K562 (cell line): ENCODE measurements at regions not wholly inside any gene's neighbourhood (a gene's known extent, or its start where the extent isn't known, plus 50 kb on each side); places are given as distances from the start of the nearest gene placed in this dataset.

Experiments
- ATAC-seq: fragments of 200-7000 bp; cut with Tn5 transposase; 3 replicates; pipeline ENCODE4 v1.9.1; 2020; ENCODE audit warnings: moderate library complexity
- BruUV-seq: library from RNA; stranded (reverse); fragments of 400-500 nt; replicated peaks from 2 replicates; lab custom pipeline; 2021; lab: Mats Ljungman, UMichigan
- CTCF ChIA-PET: fragments of 300-600 bp; formaldehyde crosslinking; extraction: SDS; loops from one replicate; lab custom pipeline; 2021; ENCODE audit warnings: low intra/inter-chr PET ratio; lab: Yijun Ruan, JAX
- POLR2A ChIA-PET: fragments of 300-600, 350-650 bp; sonication (Branson Sonifier 250); formaldehyde crosslinking; extraction: SDS; loops from one replicate; lab custom pipeline; 2021; ENCODE audit warnings: antibody characterized with exemption, inconsistent platforms; lab: Yijun Ruan, JAX
- DNase-seq, 4 experiments: peaks; one replicate each; pipeline versions ENCODE4 v3.0.0 to v3.0.0-alpha.2; 2011 to 2018; ENCODE audit warnings: low spot score in 3 of 4, mixed read lengths in 3 of 4; ENCODE audit errors: extremely low read depth in 1 of 4
- FAIRE-seq: peaks from 2 replicates; lab custom pipeline; 2011; peaks lifted over from hg19 to GRCh38; lab: Jason Lieb, UNC
- H2AFZ ChIP-seq: 2 replicates; pipeline ENCODE4 v1.6.0; 2011; ENCODE audit warnings: low read depth, low read length, control low read depth, inconsistent platforms
- H3K27ac ChIP-seq: fragments of 200-600 bp; 3 replicates; pipeline ENCODE4 v1.8.0; 2011; ENCODE audit warnings: low read depth, mild to moderate bottlenecking, control low read depth, inconsistent platforms, low read length, moderate library complexity, mixed read lengths; ENCODE audit errors: extremely low read depth
- H3K27me3 ChIP-seq, 2 experiments: fragments of 300-600 bp in 1 of 2; 2 replicates in 1 of 2; 3 replicates in 1 of 2; pipeline versions ENCODE4 v1.6.0 to v1.8.0; 2011; ENCODE audit warnings: inconsistent platforms in 2 of 2, low read length in 2 of 2, mild to moderate bottlenecking in 1 of 2, mixed read lengths in 1 of 2, moderate library complexity in 1 of 2; ENCODE audit not compliant: control insufficient read depth in 2 of 2, insufficient read depth in 2 of 2
- H3K36me3 ChIP-seq: fragments of 300-600 bp; 3 replicates; pipeline ENCODE4 v1.8.0; 2011; ENCODE audit warnings: mild to moderate bottlenecking, low read length, inconsistent platforms; ENCODE audit not compliant: control insufficient read depth, insufficient read depth
- H3K4me1 ChIP-seq, 2 experiments: fragments of 200-600 bp in 1 of 2; replicated peaks in 1 of 2; 2 replicates in 1 of 2; 3 replicates in 1 of 2; pipeline versions ENCODE4 v1.5.1 to v1.8.0; 2011; ENCODE audit warnings: inconsistent platforms in 2 of 2, low read length in 2 of 2, mild to moderate bottlenecking in 1 of 2, mixed read lengths in 1 of 2, moderate library complexity in 1 of 2; ENCODE audit not compliant: control insufficient read depth in 2 of 2, insufficient read depth in 2 of 2
- H3K4me2 ChIP-seq: 2 replicates; pipeline ENCODE4 v1.6.1; 2011; ENCODE audit warnings: low read length, control low read depth, inconsistent platforms, mixed read lengths; ENCODE audit not compliant: insufficient read depth
- H3K4me3 ChIP-seq: fragments of 200-600 bp; sonication (generic), shearing (Covaris generic); 2 replicates; pipeline ENCODE4 v1.5.1; 2016; ENCODE audit warnings: control low read depth, inconsistent platforms
- H3K79me2 ChIP-seq: fragments of 200-600 bp; 3 replicates; pipeline ENCODE4 v1.8.0; 2011; ENCODE audit warnings: low read length, inconsistent platforms; ENCODE audit not compliant: control insufficient read depth, insufficient read depth
- H3K9ac ChIP-seq, 2 experiments: 2 replicates each; pipeline versions ENCODE4 v1.6.0 to v1.6.1; 2011; ENCODE audit warnings: low read depth in 2 of 2, low read length in 2 of 2, control low read depth in 1 of 2, inconsistent platforms in 1 of 2, mild to moderate bottlenecking in 1 of 2, mixed read lengths in 1 of 2; ENCODE audit not compliant: insufficient read depth in 1 of 2
- H3K9me1 ChIP-seq: one replicate; pipeline ENCODE4 v1.6.0; 2011; ENCODE audit warnings: inconsistent platforms, mild to moderate bottlenecking, low read length, moderate library complexity; ENCODE audit not compliant: control insufficient read depth, insufficient read depth
- H3K9me3 ChIP-seq: replicated peaks from 2 replicates; pipeline ENCODE4 v1.5.1; 2011; ENCODE audit warnings: low read depth, low read length, inconsistent platforms; ENCODE audit not compliant: control insufficient read depth, insufficient read depth
- H4K20me1 ChIP-seq: replicated peaks from 2 replicates; pipeline ENCODE4 v1.6.1; 2011; ENCODE audit warnings: low read length, inconsistent platforms, mixed read lengths; ENCODE audit not compliant: control insufficient read depth, insufficient read depth
- CXXC5 ChIP-seq: fragments of 250-450 bp; sonication (Bioruptor Pico); IDR thresholded peaks from 2 replicates; pipeline ENCODE4 v1.8.0; 2022; ENCODE audit warnings: inconsistent platforms, mild to moderate bottlenecking, moderate library complexity
- E4F1 ChIP-seq: fragments of 250-450 bp; sonication (Bioruptor Pico); IDR thresholded peaks from 2 replicates; pipeline ENCODE4 v1.5.0; 2021; ENCODE audit warnings: mild to moderate bottlenecking, borderline replicate concordance
- KAT7 ChIP-seq: sonication (generic); formaldehyde crosslinking; IDR thresholded peaks from 2 replicates; pipeline ENCODE4 v1.8.0; 2022; ENCODE audit warnings: missing genetic modification reagents, mild to moderate bottlenecking, borderline replicate concordance
- LCOR ChIP-seq: sonication (generic); formaldehyde crosslinking; IDR thresholded peaks from 2 replicates; pipeline ENCODE4 v1.8.0; 2022; ENCODE audit warnings: mild to moderate bottlenecking, missing genetic modification reagents
- POLR2G ChIP-seq: fragments of 200-400 bp; formaldehyde crosslinking; IDR thresholded peaks from 2 replicates; pipeline ENCODE4 v1.6.1; 2017; ENCODE audit warnings: low read depth, mild to moderate bottlenecking, antibody characterized with exemption, low read length, moderate library complexity
- ZNF23 ChIP-seq: fragments of 250-450 bp; sonication (Bioruptor Pico); IDR thresholded peaks from 2 replicates; pipeline ENCODE4 v1.4.0; 2020; ENCODE audit warnings: mild to moderate bottlenecking
- ZNF699 ChIP-seq: fragments of 250-450 bp; sonication (Bioruptor Pico); IDR thresholded peaks from 2 replicates; pipeline ENCODE4 v1.8.0; 2021; ENCODE audit warnings: mild to moderate bottlenecking, moderate library complexity; ENCODE audit not compliant: insufficient replicate concordance
- WGBS: fragments of 100-300 bp; shearing (Covaris generic); methylation state at CpG from one replicate; pipeline ENCODE4 v1.1.6; 2016; ENCODE audit warnings: low coverage, mixed read lengths; ENCODE audit not compliant: insufficient coverage; ENCODE audit errors: missing lambda C conversion rate; 5-methylcytosine and 5-hydroxymethylcytosine counted together
- in situ Hi-C: fragments of 300-500 bp; cut with MboI; formaldehyde crosslinking; loops from 4 replicates; pipeline ENCODE4 v1.15.0; 2018; ENCODE audit warnings: inconsistent platforms, mixed read lengths
- intact Hi-C: fragments of 100-400 bp; cut with micrococcal nuclease; formaldehyde crosslinking; loops from 2 replicates; pipeline ENCODE4 v1.14.2; 2022
- TF ChIP-seq, protein P1 (sequence below): fragments of 150-350 bp; IDR thresholded peaks from 2 replicates; pipeline ENCODE4 v1.6.1; 2014; ENCODE audit warnings: low read depth, mild to moderate bottlenecking, low read length, borderline replicate concordance
- TF ChIP-seq, protein P2 (sequence below): fragments of 450-650 bp; conservative IDR thresholded peaks from 2 replicates; pipeline ENCODE4 v1.6.1; 2016; ENCODE audit warnings: missing genetic modification characterization, low read depth, mild to moderate bottlenecking, control low read depth, missing compliant biosample characterization
- TF ChIP-seq, protein P3 (sequence below), 2 experiments: fragments of 200-800 bp in 1 of 2; sonication (Bioruptor generic) in 1 of 2; sonication (generic) in 1 of 2; formaldehyde crosslinking in 1 of 2; IDR thresholded peaks in 1 of 2; conservative IDR thresholded peaks in 1 of 2; 2 replicates each; pipeline versions ENCODE4 v1.5.0 to v1.6.1; 2016 to 2020; ENCODE audit warnings: missing compliant biosample characterization in 1 of 2, missing genetic modification characterization in 1 of 2, missing genetic modification reagents in 1 of 2

DNA sequence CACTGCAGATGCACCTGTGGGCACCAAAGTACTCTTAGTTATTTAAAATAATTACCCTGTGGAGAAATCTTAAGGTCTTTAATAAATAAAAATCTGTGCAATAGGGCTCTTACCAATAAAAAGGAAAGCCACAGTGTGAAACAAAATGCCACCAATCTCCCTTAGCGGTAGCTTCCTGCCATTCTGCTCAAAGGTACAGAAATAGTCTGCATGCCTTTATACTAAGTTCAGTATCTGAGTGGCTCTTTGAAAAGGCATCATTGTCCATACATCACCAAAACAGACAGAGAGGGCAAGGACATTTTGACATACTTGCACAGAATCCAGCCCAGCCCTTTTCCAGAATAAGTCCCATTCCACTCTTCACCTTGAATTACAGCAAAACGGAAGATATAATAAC, 161.0 kb downstream of the KLF12 start (continued):
- TF ChIP-seq E4F1 (CRISPR knock-in tag), result no peak
- TF ChIP-seq, protein P1, sequence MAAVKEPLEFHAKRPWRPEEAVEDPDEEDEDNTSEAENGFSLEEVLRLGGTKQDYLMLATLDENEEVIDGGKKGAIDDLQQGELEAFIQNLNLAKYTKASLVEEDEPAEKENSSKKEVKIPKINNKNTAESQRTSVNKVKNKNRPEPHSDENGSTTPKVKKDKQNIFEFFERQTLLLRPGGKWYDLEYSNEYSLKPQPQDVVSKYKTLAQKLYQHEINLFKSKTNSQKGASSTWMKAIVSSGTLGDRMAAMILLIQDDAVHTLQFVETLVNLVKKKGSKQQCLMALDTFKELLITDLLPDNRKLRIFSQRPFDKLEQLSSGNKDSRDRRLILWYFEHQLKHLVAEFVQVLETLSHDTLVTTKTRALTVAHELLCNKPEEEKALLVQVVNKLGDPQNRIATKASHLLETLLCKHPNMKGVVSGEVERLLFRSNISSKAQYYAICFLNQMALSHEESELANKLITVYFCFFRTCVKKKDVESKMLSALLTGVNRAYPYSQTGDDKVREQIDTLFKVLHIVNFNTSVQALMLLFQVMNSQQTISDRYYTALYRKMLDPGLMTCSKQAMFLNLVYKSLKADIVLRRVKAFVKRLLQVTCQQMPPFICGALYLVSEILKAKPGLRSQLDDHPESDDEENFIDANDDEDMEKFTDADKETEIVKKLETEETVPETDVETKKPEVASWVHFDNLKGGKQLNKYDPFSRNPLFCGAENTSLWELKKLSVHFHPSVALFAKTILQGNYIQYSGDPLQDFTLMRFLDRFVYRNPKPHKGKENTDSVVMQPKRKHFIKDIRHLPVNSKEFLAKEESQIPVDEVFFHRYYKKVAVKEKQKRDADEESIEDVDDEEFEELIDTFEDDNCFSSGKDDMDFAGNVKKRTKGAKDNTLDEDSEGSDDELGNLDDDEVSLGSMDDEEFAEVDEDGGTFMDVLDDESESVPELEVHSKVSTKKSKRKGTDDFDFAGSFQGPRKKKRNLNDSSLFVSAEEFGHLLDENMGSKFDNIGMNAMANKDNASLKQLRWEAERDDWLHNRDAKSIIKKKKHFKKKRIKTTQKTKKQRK, result no peak
- TF ChIP-seq CXXC5, result no peak

DNA sequence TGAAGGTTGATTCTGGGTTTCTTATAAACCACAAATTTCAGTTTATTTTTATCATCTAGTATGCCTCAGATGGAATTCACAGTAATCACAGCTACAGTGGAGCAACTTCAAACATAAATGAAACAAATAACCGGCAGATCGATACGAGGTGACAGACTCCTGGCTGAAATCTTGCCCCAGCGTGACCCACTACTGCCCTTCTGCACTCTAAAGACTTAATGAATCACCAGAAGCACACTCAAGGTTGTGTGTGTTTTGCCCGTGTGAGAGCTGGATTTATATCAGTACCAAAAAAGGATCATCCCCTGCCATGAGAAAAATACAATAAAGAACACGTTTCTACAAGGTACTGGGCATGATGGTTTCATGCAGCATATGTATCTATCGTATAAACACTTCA, 161.7 kb downstream of the KLF12 start:
- H3K4me2 ChIP-seq, result no peak overlapping the region
- no peaks in the 10 kb centered on the region for H3K4me1 ChIP-seq
- H3K27ac ChIP-seq, result no peak overlapping the region
- no peaks in the 10 kb centered on the region for H4K20me1 ChIP-seq
- no peaks in the 10 kb centered on the region for H3K9me3 ChIP-seq
- BruUV-seq, result no TSS peak
- DNase-seq, result no peak
- no peak for ATAC-seq
- H3K9me1 ChIP-seq, result no peaks in the 10 kb centered on the region
- H3K9ac ChIP-seq, result no peak overlapping the region
- no peaks in the 10 kb centered on the region for H3K36me3 ChIP-seq
- WGBS, result 4% methylated on average over 7 of the region's 7 CpGs
- no peak for FAIRE-seq
- no peaks in the 10 kb centered on the region for H3K27me3 ChIP-seq
- H2AFZ ChIP-seq, result no peak overlapping the region
- POLR2A ChIA-PET, result interaction anchor here (0.5 kb wide), 1 partner anchor 8 kb away, joined by 3 read pairs; no protein-coding TSS in a partner anchor
- H3K79me2 ChIP-seq, result no peaks in the 10 kb centered on the region
- in situ Hi-C loops, result no loop called here
- intact Hi-C loops, result no loop called here
- CTCF ChIA-PET, result no interaction called here
- H3K4me3 ChIP-seq, result no peak overlapping the region
- TF ChIP-seq, protein P2, sequence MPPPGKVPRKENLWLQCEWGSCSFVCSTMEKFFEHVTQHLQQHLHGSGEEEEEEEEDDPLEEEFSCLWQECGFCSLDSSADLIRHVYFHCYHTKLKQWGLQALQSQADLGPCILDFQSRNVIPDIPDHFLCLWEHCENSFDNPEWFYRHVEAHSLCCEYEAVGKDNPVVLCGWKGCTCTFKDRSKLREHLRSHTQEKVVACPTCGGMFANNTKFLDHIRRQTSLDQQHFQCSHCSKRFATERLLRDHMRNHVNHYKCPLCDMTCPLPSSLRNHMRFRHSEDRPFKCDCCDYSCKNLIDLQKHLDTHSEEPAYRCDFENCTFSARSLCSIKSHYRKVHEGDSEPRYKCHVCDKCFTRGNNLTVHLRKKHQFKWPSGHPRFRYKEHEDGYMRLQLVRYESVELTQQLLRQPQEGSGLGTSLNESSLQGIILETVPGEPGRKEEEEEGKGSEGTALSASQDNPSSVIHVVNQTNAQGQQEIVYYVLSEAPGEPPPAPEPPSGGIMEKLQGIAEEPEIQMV, result no peak
- TF ChIP-seq POLR2G (no peak), LCOR (CRISPR knock-in tag) (no peak), KAT7 (CRISPR knock-in tag) (no peak), ZNF23 (CRISPR knock-in tag) (no peak), ZNF699 (no peak)
- TF ChIP-seq, protein P3, sequence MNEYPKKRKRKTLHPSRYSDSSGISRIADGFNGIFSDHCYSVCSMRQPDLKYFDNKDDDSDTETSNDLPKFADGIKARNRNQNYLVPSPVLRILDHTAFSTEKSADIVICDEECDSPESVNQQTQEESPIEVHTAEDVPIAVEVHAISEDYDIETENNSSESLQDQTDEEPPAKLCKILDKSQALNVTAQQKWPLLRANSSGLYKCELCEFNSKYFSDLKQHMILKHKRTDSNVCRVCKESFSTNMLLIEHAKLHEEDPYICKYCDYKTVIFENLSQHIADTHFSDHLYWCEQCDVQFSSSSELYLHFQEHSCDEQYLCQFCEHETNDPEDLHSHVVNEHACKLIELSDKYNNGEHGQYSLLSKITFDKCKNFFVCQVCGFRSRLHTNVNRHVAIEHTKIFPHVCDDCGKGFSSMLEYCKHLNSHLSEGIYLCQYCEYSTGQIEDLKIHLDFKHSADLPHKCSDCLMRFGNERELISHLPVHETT (CRISPR knock-in tag; conservative IDR thresholded peaks at IDR 0.05 in 1 of 2, IDR thresholded peaks at IDR 0.05 in 1 of 2), result no peak
